Hepatocyte (in vitro differentiated cells): ENCODE measurements at regions not wholly inside any gene's neighbourhood (a gene's known extent, or its start where the extent isn't known, plus 50 kb on each side); places are given as distances from the start of the nearest gene placed in this dataset.

ENCODE experiments used
- DNase-seq: peaks from one replicate; pipeline ENCODE4 v3.0.0-alpha.2; 2016; ENCODE audit warnings: low spot score
- H2AFZ ChIP-seq: fragments of 200-600 bp; sonication (generic); 2 replicates; pipeline ENCODE4 v1.6.0; 2016; ENCODE audit warnings: antibody characterized with exemption, mild to moderate bottlenecking
- H3K27ac ChIP-seq: fragments of 200-600 bp; sonication (generic); 2 replicates; pipeline ENCODE4 v1.5.1; 2016; ENCODE audit warnings: mild to moderate bottlenecking
- H3K27me3 ChIP-seq: fragments of 200-600 bp; sonication (generic); 2 replicates; pipeline ENCODE4 v1.6.1; 2016
- H3K36me3 ChIP-seq: fragments of 200-600 bp; sonication (generic); replicated peaks from 2 replicates; pipeline ENCODE4 v1.5.1; 2016; ENCODE audit warnings: low read depth; ENCODE audit not compliant: insufficient read depth
- H3K4me1 ChIP-seq: fragments of 200-600 bp; sonication (generic); 2 replicates; pipeline ENCODE4 v1.5.1; 2016; ENCODE audit warnings: mild to moderate bottlenecking, moderate library complexity; ENCODE audit not compliant: insufficient read depth
- H3K4me2 ChIP-seq: fragments of 200-600 bp; sonication (generic); 2 replicates; pipeline ENCODE4 v1.6.0; 2016
- H3K4me3 ChIP-seq: fragments of 200-600 bp; sonication (generic); 2 replicates; pipeline ENCODE4 v1.5.1; 2016; ENCODE audit warnings: mild to moderate bottlenecking
- H3K79me2 ChIP-seq: fragments of 200-600 bp; sonication (generic); 2 replicates; pipeline ENCODE4 v1.6.0; 2017; ENCODE audit warnings: mild to moderate bottlenecking
- H3K9me2 ChIP-seq: fragments of 200-600 bp; sonication (generic); replicated peaks from 2 replicates; pipeline ENCODE4 v1.6.0; 2017; ENCODE audit warnings: mild to moderate bottlenecking; ENCODE audit not compliant: insufficient read depth
- H3K9me3 ChIP-seq: fragments of 200-600 bp; sonication (generic); 2 replicates; pipeline ENCODE4 v1.5.1; 2016; ENCODE audit warnings: low read depth, mild to moderate bottlenecking
- H4K20me1 ChIP-seq: fragments of 200-600 bp; sonication (generic); 2 replicates; pipeline ENCODE4 v1.6.0; 2016; ENCODE audit warnings: mild to moderate bottlenecking; ENCODE audit not compliant: insufficient read depth, poor library complexity, severe bottlenecking
- CTCF ChIP-seq: fragments of 200-600 bp; sonication (generic); IDR thresholded peaks from 2 replicates; pipeline ENCODE4 v1.5.1; 2016; ENCODE audit warnings: antibody characterized with exemption, mild to moderate bottlenecking; ENCODE audit not compliant: poor library complexity
- EZH2 ChIP-seq: fragments of 200-600 bp; sonication (generic); IDR thresholded peaks from 2 replicates; pipeline ENCODE4 v1.6.1; 2016; ENCODE audit warnings: antibody characterized with exemption, mild to moderate bottlenecking, borderline replicate concordance
- EZH2phosphoT487 ChIP-seq: fragments of 200-600 bp; sonication (generic); IDR thresholded peaks from one replicate; pipeline ENCODE4 v1.6.1; 2018; ENCODE audit warnings: antibody characterized with exemption, mild to moderate bottlenecking, low read depth, moderate library complexity; ENCODE audit not compliant: unreplicated experiment, severe bottlenecking
- WGBS: methylation state at CpG from one replicate; pipeline ENCODE4 v1.1.6; 2016; ENCODE audit warnings: low lambda C conversion rate; ENCODE audit errors: missing lambda C conversion rate; 5-methylcytosine and 5-hydroxymethylcytosine counted together

- DNase-seq, result no peak
- Histone ChIP-seq H3K4me1 (peaks cover 10% of the 10 kb centered on the region), H3K4me3 (no peak overlapping the region), H3K79me2 (no peaks in the 10 kb centered on the region), H2AFZ (no peak overlapping the region), H3K36me3 (no peaks in the 10 kb centered on the region), H3K9me3 (no peaks in the 10 kb centered on the region), H3K27me3 (no peaks in the 10 kb centered on the region), H4K20me1 (no peaks in the 10 kb centered on the region), H3K9me2 (no peaks in the 10 kb centered on the region), H3K27ac (no peak overlapping the region), H3K4me2 (no peak overlapping the region)
- 87% methylated on average over 4 of the region's 4 CpGs for WGBS
- TF ChIP-seq EZH2, result no peak
- TF ChIP-seq EZH2phosphoT487, result no peak
- TF ChIP-seq CTCF, result no peak
Measured at GRCh38 chr1:234897390-234897749, 231.3 kb downstream of the TOMM20 start.

- Histone ChIP-seq H3K9me2 (no peaks in the 10 kb centered on the region), H2AFZ (no peak overlapping the region), H3K4me3 (no peak overlapping the region), H3K27ac (no peak overlapping the region), H3K27me3 (no peaks in the 10 kb centered on the region), H3K79me2 (no peaks in the 10 kb centered on the region), H3K36me3 (no peaks in the 10 kb centered on the region), H4K20me1 (no peaks in the 10 kb centered on the region), H3K4me2 (no peak overlapping the region), H3K9me3 (no peaks in the 10 kb centered on the region), H3K4me1 (peaks cover 10% of the 10 kb centered on the region)
- TF ChIP-seq CTCF, result no peak
- TF ChIP-seq EZH2, result no peak
- TF ChIP-seq EZH2phosphoT487, result no peak
- WGBS, result 76% methylated on average over 15 of the region's 15 CpGs
- no peak for DNase-seq
Measured at GRCh38 chr1:234896477-234897389, 231.9 kb downstream of the TOMM20 start.

DNA sequence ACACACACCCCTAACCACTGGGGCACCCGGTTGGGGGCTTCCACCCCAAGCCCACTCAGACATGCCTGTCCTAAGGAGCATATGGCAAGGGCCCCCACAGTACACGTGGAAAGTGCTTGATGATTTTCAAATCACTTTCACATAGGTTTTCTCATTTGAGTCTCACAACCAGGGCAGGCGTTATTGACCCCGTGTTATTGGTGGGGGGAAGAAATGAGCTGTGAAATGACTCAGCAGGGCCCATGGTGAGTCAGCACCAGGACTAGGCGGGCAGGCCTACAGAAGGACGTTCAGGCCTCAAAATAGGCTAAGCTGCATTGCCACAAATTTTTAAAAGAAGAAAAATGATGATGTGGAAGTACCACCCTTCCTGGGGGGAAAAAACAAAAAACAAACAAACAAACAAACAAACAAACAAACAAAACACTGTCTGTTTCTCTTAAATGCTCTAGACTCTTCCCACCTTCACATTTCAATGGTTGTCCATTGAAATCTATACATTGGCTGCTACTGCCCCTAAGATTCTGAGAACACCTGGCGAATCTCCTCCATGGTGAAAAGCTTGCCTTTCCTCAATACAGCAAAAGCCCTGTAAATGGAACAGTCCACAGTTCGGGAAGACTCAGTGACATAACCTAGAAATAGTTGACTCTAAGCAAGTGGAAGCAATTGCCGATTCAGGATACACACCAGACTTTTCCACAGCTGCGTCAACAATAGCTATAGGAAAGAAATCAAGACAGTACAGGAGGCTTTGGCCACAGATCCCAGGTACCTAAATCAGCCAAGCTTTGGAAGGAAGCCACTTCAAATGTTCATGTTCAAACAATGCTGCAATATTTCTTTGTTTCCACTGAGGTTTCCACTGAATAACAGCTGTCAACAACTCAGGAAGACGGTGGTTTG is 234.7 kb downstream of the TOMM20 start:
- Histone ChIP-seq H3K36me3 (no peaks in the 10 kb centered on the region), H3K4me3 (no peak overlapping the region), H3K79me2 (no peaks in the 10 kb centered on the region), H4K20me1 (no peaks in the 10 kb centered on the region), H3K9me3 (no peaks in the 10 kb centered on the region), H3K27ac (no peak overlapping the region), H3K27me3 (no peaks in the 10 kb centered on the region), H3K9me2 (no peaks in the 10 kb centered on the region), H3K4me1 (peaks cover 11% of the 10 kb centered on the region), H2AFZ (no peak overlapping the region), H3K4me2 (no peak overlapping the region)
- 86% methylated on average over 11 of the region's 11 CpGs for WGBS
- TF ChIP-seq EZH2phosphoT487, result no peak
- no peak for TF ChIP-seq EZH2
- no peak for TF ChIP-seq CTCF
- DNase-seq, result no peak
